Subcutaneous abdominal adipose tissue (tissue), 5 donors: ENCODE measurements at regions not wholly inside any gene's neighbourhood (a gene's known extent, or its start where the extent isn't known, plus 50 kb on each side); places are given as distances from the start of the nearest gene placed in this dataset.
"Not testable (repeated sequence)": the region's sequence is repeated elsewhere in the genome, so short reads cannot be mapped to it uniquely, and the experiment has no call there.

Source experiments
- H3K27ac ChIP-seq: one replicate; pipeline ENCODE4 v1.7.0; 2013; ENCODE audit warnings: low read depth, mild to moderate bottlenecking, inconsistent platforms, low read length, moderate library complexity
- H3K27me3 ChIP-seq, 5 donors: one replicate each; pipeline ENCODE4 v1.7.0; 2013; ENCODE audit warnings: low read length in 5 of 5, inconsistent platforms in 1 of 5; ENCODE audit not compliant: control insufficient read depth in 5 of 5, insufficient read depth in 4 of 5
- H3K36me3 ChIP-seq, 5 donors: one replicate each; pipeline ENCODE4 v1.7.0; 2013; ENCODE audit warnings: low read length in 5 of 5; ENCODE audit not compliant: control insufficient read depth in 5 of 5, insufficient read depth in 5 of 5
- H3K4me1 ChIP-seq, 5 donors: one replicate each; pipeline ENCODE4 v1.7.0; 2013; ENCODE audit warnings: low read length in 5 of 5, mild to moderate bottlenecking in 3 of 5, moderate library complexity in 1 of 5; ENCODE audit not compliant: control insufficient read depth in 5 of 5, insufficient read depth in 5 of 5
- H3K4me3 ChIP-seq, 5 donors: one replicate each; pipeline ENCODE4 v1.7.0; 2013; ENCODE audit warnings: low read length in 5 of 5, low read depth in 1 of 5
- H3K9ac ChIP-seq, 5 donors: one replicate each; pipeline ENCODE4 v1.7.0; 2013; ENCODE audit warnings: low read length in 5 of 5, mild to moderate bottlenecking in 4 of 5, moderate library complexity in 3 of 5
- H3K9me3 ChIP-seq, 5 donors: one replicate each; pipeline ENCODE4 v1.7.0; 2013; ENCODE audit warnings: low read length in 5 of 5; ENCODE audit not compliant: control insufficient read depth in 5 of 5
- donor health status: healthy.
- donor health status: healthy.
- donor health status: healthy.
- donor health status: healthy.
- donor health status: healthy.

DNA sequence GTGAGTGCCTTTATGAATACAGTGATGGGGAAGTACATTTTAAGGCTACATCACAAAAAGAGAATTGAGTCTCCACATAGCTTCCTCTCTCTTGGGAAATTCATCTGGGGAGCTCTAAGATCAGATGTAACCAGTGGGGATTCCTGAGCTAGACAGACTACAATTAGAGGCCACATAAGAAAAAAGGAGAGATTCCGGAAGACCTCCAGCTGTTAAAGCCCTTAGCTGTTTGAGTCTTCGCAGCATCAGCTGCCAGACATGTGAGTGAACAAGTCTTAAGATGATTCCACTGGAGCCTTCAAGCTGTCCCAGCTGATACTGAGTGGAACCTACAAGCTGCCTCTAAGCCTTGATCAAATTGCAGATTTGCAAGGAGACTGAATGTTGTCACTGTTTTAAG, 448.5 kb downstream of the NXPH1 start:
- H3K36me3 ChIP-seq, result no peaks in the 10 kb centered on the region
- H3K4me1 ChIP-seq, result no peaks in the 10 kb centered on the region
- no peaks in the 10 kb centered on the region for H3K27me3 ChIP-seq

DNA sequence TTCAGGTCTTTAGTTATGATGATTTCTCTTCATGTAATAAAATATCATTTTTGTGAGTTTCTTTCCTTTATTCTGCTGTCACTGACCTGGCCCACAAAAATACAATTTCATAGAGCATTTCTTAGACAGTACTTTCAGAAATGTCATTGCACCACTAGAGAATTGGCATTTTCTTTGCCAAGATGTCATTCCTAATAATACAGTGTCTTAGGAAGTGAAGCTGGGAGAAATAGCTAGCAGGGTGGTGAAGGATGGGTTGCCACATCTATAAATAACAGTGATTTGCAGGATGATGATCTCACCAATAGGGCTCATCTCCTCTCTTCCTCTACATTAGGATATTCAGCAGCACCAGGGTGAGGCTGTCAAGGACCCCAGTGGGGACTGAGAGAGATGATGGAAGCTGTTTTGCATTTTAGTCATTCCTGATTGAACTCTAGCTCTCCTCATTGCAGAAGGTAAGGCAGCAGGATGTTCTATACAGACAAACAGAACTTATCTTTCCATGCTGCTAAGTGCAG, 452.1 kb downstream of the NXPH1 start:
- H3K27ac ChIP-seq, result no peak overlapping the region
- H3K9ac ChIP-seq, result no peak overlapping the region
- no peaks in the 10 kb centered on the region for H3K27me3 ChIP-seq
- peaks cover 0 to 7% (median 6%) of the 10 kb centered on the region in 5 donors for H3K9me3 ChIP-seq
- H3K36me3 ChIP-seq, result no peaks in the 10 kb centered on the region
- H3K4me3 ChIP-seq, result no peak overlapping the region
- H3K4me1 ChIP-seq, result no peaks in the 10 kb centered on the region

More for the DNA sequence above, 448.5 kb downstream of the NXPH1 start:
- Histone ChIP-seq H3K4me3 (no peak overlapping the region), H3K9me3 (peaks cover 0 to 4% (median 2%) of the 10 kb centered on the region in 5 donors), H3K9ac (no peak overlapping the region), H3K27ac (no peak overlapping the region)

DNA sequence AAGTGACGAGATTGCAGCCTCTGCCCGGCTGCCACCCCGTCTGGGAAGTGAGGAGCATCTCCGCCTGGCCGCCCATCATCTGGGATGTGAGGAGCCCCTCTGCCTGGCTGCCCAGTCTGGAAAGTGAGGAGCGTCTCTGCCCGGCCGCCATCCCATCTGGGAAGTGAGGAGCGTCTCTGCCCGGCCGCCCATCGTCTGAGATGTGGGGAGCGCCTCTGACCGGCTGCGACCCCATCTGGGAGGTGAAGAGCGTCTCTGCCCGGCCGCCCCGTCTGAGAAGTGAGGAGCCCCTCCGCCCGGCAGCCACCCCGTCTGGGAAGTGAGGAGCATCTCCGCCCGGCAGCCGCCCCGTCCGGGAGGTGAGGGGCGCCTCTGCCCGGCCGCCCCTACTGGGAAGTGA, 456.9 kb downstream of the NXPH1 start:
- H3K36me3 ChIP-seq, H3K27me3 ChIP-seq, H3K4me1 ChIP-seq, H3K9me3 ChIP-seq, H3K4me3 ChIP-seq, H3K9ac ChIP-seq, H3K27ac ChIP-seq: not testable (repeated sequence)

DNA sequence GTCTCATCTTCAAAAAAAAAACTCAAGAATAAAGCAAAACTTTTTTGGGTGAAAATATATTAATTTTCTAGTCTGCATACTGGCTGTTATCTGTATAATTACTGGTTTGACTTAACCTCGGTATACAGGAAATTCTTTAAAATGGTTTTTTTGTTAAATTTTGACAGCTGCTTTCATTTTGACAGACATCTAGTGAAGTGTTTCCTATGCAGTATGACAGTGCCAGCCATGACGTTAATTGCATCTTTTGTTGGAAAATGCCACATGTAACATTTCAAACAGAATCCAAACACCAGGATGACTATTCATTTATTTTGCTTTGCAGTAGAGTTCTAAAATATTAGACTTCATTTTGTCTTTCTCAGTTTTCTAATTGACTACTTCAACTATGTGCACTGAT, 460.4 kb downstream of the NXPH1 start:
- H3K36me3 ChIP-seq, result no peaks in the 10 kb centered on the region
- H3K27me3 ChIP-seq, result no peaks in the 10 kb centered on the region
- no peak overlapping the region for H3K27ac ChIP-seq
- H3K9me3 ChIP-seq, result peaks cover 0 to 6% (median 3%) of the 10 kb centered on the region in 5 donors
- no peaks in the 10 kb centered on the region for H3K4me1 ChIP-seq
- no peak overlapping the region for H3K4me3 ChIP-seq
- no peak overlapping the region for H3K9ac ChIP-seq

DNA sequence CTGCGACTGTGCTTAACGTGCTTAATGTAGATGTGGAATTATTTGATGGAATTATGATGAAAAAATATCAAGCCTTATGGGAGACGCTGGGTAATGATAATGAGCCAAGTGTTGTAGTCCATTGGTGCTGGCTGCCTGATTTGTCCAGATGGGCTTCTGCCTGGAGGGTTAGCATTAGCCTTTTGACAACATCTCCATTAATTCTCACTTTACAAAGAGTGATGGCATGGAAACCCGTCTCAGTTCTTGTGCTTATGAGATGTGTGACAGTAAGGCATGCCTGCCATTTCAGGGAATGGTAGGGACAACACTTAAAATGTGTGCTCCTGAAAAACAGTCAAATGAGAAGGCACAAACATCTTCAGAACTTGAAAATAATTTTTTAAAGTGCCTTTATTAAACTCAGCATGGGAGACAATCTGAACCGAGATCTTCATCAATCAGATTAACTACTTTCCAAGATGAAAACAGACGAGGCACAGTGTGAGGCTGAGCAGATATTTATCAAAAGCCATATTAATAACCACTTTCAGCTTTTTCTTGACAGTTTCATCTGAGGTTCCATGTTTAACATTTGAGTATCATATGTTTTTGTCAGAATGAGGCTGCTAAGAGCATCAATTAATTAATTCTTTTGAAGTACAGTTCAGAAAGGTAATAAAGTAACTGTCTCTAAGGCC, 473.1 kb downstream of the NXPH1 start:
- Histone ChIP-seq H3K27me3 (no peaks in the 10 kb centered on the region), H3K4me1 (no peaks in the 10 kb centered on the region), H3K4me3 (no peak overlapping the region), H3K27ac (no peak overlapping the region), H3K9ac (no peak overlapping the region), H3K36me3 (no peaks in the 10 kb centered on the region), H3K9me3 (no peaks in the 10 kb centered on the region)

DNA sequence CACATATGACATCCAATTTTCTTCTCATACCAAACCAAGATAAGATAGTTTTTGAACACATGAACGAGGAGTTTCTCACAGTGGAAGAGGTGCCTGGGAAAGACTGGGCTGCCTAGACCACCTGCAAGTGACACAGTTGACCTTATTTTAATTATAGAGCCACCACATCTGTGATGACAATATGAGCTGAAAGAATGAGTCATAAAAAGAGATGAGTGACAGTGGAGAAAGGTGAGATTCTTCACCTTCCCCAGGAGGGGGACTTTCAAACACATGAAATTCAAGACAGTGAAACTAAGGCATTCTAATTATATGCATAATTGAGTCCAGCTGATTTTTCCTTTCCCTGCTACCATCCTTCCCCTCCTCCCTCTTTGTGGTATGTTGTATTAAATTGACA, 475.5 kb downstream of the NXPH1 start:
- Histone ChIP-seq H3K9ac (no peak overlapping the region), H3K27me3 (no peaks in the 10 kb centered on the region), H3K4me3 (no peak overlapping the region), H3K4me1 (no peaks in the 10 kb centered on the region), H3K9me3 (no peaks in the 10 kb centered on the region), H3K27ac (no peak overlapping the region), H3K36me3 (no peaks in the 10 kb centered on the region)

DNA sequence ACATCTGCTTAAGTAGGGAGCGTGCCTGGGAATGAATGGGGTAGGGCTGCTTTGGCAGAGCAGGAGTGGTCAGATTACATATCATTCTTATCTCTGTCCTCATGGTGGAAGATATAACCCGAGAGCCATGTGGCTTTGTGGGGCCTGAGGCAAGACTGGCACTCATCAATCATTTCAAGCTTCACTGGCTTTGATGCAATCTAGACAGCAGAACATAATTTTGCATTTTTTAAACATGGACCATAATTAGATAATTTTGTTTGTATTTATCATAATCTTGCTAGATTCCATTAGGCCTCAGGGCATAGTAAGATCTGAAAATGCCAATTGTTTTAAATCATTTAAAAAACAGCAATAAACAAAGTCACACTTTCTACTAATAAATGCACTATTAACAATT, 480.3 kb downstream of the NXPH1 start:
- Histone ChIP-seq H3K36me3 (no peaks in the 10 kb centered on the region), H3K27me3 (no peaks in the 10 kb centered on the region), H3K9me3 (no peaks in the 10 kb centered on the region), H3K4me1 (no peaks in the 10 kb centered on the region), H3K4me3 (no peak overlapping the region), H3K9ac (no peak overlapping the region), H3K27ac (no peak overlapping the region)

DNA sequence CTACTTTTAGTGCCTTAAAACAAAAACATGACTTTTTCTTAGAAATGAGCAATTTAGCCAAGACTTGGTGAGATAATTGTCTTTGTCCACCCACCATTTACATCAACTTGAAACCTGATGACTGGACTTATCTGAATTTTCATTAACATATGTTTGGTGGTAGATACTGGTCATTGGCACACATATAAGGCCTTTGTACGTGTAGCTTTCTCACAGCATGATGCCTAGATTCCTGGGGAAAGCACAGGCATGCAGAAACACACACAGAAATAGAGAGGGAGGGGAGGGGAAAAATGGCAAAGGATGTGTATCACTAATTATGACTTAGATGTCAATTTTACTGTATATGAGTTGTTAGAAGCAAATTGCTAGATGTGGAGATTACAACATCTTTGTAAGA, 488.4 kb downstream of the NXPH1 start:
- Histone ChIP-seq H3K4me1 (no peaks in the 10 kb centered on the region), H3K27ac (no peak overlapping the region), H3K36me3 (no peaks in the 10 kb centered on the region), H3K4me3 (no peak overlapping the region), H3K9me3 (no peaks in the 10 kb centered on the region), H3K9ac (no peak overlapping the region), H3K27me3 (no peaks in the 10 kb centered on the region)

DNA sequence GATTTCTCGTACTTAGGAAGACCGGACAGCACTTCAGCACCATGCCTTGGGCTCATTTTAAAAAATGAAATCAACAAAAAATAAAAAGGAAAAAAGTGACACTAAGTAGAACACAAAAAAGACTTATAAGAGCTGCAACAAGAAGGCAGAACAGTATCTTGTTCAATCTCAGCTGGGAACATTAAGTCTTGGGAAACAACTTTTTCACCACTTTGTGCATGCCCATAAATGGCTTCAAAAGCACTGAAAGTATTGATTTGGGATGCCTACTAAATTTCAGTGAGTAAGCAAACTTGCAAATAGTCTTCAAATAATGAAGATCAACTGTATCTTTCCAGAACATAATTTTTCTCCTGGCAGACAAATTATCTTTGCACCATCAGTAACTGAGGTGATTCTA, 489.3 kb downstream of the NXPH1 start:
- H3K9me3 ChIP-seq, result no peaks in the 10 kb centered on the region
- no peaks in the 10 kb centered on the region for H3K36me3 ChIP-seq
- H3K4me3 ChIP-seq, result no peak overlapping the region
- H3K27me3 ChIP-seq, result no peaks in the 10 kb centered on the region
- H3K4me1 ChIP-seq, result no peaks in the 10 kb centered on the region
- no peak overlapping the region for H3K27ac ChIP-seq
- no peak overlapping the region for H3K9ac ChIP-seq

DNA sequence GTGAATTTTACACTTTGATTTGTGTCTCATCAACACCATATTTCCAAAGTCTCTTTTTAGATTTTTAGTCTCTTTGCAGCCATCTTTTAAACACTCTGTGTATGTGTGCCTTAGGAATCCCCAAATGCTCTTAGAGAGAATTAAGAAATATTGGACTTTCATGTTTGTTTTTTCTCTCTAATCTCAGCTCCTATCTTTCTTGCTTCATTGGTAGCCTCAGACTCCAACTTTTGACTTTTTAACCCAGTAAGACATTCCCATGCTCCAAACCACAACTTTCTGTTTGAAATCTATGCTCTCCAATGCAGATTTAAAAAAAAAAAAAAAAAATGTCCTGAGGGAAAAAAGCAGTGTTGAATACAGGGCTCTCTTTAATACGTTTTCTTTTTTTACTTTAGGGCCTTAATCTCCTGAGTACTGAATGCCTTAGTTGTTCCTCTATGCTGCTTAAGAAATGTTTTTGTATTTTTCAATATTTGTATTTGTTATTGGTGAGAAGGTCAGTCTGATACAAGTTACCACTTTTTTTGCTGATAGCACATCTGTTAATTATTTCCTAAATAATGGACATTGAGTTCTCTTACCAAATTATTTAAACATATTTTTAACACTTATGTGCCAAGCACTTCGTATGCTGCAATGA, 489.9 kb downstream of the NXPH1 start:
- Histone ChIP-seq H3K27me3 (no peaks in the 10 kb centered on the region), H3K9ac (no peak overlapping the region), H3K27ac (no peak overlapping the region), H3K36me3 (no peaks in the 10 kb centered on the region), H3K4me1 (no peaks in the 10 kb centered on the region), H3K9me3 (no peaks in the 10 kb centered on the region), H3K4me3 (no peak overlapping the region)
